GM23248 (cell line): ENCODE measurements at regions not wholly inside any gene's neighbourhood (a gene's known extent, or its start where the extent isn't known, plus 50 kb on each side); places are given as distances from the start of the nearest gene placed in this dataset.

Source experiments
- EZH2 ChIP-seq: fragments of 200-600 bp; sonication (generic); IDR thresholded peaks from 2 replicates; pipeline ENCODE4 v1.6.1; 2018; ENCODE audit warnings: antibody characterized with exemption, mild to moderate bottlenecking; ENCODE audit not compliant: insufficient read depth, poor library complexity, severe bottlenecking
- EZH2phosphoT487 ChIP-seq: fragments of 200-600 bp; sonication (generic); IDR thresholded peaks from 2 replicates; pipeline ENCODE4 v1.6.1; 2018; ENCODE audit warnings: antibody characterized with exemption, moderate library complexity, mild to moderate bottlenecking, low read depth; ENCODE audit not compliant: insufficient read depth

- TF ChIP-seq EZH2 (no peak), EZH2phosphoT487 (no peak)
Measured at GRCh38 chr10:20955355-20955893, 58.3 kb upstream of the NEBL start.
